NCI-H748 treated with DMSO at 0.1 percent for 48 hours (cell line): ENCODE measurements at regions not wholly inside any gene's neighbourhood (a gene's known extent, or its start where the extent isn't known, plus 50 kb on each side); places are given as distances from the start of the nearest gene placed in this dataset.

Experiments used
- DNase-seq: peaks from one replicate; lab custom pipeline; 2025; lab: John Stamatoyannopoulos, UW

DNA sequence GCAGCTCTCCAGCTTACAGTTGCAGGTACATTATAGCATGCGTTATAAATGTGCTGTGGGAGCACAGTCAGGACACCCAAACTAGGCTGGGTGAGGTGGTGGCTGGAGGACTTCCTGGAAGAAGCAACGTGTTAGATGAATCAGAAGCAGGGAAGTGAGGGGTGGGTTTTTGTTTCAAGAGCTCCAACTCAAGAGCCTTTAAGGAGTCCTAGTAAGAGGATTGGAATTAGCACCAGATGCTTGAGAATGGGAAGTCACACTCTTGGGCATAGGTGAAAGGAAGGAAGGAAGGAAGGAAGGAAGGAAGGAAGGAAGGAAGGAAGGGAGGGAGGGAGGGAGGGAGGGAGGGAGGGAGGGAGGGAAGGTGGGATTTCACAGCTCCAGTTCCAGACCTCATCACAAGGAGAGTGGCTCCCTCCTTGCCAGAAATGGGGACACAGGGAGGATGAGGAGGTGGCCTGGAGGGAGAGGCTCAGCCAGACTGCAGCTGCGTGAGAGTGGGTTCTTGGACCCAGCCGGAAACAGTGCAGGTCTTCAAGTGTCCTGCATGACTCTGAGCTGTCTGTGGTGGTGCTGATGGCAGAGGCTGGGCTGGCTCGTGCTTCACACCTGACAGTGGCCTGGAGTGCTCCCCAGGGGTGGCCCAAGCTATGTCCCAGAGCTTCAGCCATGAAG lies 115.7 kb upstream of the GSC start:
- DNase-seq: no peak

DNA sequence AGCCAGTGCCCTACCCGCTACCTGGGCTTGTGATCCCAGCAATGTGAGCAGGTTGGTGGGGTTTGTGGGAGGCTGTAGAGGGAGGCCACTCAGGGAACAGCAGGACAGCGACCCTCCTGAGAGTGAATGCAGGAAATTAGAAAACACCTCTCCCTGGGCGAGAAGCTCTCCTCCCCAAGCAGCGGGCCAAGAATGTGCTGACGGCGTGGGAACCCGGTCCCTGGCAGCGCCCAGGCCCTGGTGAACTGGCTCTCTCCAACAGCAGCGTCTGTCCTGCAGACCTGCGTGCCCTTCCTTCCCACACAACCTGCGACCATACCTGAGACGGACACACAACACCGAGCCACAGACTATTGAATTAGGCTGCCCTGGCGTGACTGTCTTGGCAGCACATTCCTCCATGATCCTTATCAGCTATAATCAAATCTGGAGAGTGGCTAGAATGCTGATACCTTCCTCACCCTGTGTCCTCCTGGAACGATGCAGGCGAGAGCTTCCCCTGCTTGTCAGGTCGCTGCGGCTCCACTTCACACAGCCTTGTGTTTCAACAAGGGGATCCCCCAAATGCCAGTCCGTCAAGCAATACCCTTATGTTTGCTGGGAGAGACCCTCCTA lies 114.8 kb upstream of the GSC start:
- no peak for DNase-seq

DNA sequence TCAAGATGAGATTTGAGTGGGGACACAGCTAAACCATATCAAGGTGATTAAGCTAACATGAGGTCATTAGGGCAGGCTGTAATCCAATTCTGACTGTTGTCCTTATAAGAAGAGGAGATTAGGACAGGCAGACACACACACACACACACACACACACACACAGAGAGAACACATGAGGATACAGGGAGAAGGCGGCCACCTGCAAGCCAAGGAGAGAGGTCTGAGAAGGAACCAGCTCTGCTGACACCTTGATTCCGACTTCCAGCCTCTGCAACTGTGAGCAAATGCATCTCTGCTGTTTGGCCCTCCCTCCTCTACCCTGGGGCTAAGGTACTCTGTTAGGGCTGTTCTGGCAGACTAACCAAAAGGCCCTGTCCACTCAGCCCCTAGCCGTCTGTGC lies 112.5 kb upstream of the GSC start:
- no peak for DNase-seq

DNA sequence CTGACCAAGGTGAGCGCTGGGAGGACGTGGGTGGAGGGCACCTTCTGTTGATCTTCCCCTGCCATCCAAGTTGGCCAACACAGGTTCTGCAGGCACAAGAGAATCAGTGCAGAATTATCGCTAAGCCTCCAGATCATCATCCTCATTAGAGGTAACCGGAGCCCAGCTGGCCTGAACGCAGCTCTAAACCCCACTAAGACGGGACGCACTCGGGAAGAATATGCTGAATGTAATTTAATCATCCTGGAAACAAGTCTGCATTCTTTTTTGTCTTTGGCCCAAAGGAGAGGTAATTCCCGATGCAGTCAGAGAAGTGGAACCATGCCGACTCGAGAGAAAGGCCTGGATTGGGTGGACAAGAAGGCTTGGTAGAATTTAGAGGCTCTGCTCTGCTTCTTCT lies 111.0 kb upstream of the GSC start:
- no peak for DNase-seq

DNA sequence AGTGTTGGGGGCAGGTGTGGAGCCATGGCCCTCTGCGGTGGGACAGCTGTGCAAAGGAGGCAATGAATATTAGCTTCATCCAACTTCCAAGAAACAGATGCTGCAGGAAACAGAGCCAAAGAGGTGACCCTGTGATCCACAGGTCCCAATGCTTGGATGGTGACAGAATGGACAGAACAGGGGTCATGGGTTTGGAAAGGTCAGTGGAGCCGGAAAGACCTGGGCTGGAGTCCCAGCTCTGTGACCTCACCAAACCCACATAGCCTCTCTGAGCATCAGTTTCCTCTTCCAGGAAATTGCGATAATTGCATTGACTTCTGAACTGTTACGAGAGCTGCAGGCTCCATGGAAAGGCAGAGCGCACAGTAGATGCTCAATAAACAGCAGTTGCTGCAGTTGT lies 110.2 kb upstream of the GSC start:
- no peak for DNase-seq

DNA sequence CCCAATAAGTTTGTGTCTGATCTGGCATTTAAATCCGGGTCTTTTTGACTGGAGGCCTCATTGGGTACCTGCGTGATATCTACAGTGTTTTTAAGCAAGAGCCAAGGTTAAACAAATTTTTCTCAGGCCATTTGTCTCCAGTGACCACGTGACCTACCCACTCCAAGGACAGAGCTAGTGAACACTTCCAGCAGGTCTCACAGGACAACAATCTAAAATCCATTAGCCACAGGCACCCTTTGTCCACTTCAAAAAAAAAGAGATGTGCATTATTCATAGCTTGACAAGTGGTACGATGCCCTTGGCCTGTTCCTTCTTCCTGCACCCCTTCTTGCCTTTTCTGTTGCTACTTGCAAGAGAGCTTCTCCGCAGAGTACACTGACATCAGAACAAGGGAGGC lies 109.6 kb upstream of the GSC start:
- DNase-seq: no peak

DNA sequence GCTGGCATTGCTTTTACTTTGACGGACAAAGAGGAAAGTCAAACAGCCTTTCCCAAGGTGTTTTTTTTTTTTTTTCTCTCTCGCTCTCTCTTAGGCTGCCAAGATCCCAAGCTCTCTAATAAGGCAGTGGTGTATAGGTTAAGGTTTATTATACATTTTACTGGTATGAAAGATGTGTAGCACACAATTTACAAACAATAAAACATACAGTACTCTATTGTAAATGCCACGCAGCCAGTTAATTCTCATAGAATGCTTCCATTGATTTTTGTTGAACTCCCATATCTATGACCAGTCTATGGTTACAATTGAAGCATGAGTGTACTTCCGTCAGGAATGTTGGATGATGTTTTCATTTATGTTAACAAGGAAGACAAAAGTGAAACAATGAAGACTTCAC lies 106.4 kb upstream of the GSC start:
- no peak for DNase-seq

DNA sequence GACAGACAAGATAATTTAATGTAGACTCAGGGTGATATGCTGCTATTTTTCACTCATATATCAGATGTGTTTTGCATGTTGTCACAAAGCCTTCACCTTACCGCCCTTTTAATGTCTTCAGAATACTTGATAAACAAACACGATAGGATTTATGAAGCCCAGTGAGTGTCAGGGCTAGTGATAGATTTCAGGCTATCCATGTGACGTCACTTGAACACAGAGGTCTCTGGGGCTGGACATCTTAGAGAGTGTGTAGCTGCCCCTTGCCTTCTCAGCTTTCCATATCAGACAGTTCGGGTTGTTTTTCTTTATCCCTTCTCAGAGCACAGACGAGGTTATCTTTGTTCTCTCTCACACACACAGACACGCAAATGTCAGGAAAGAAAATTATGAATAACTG lies 105.3 kb upstream of the GSC start:
- no peak for DNase-seq

DNA sequence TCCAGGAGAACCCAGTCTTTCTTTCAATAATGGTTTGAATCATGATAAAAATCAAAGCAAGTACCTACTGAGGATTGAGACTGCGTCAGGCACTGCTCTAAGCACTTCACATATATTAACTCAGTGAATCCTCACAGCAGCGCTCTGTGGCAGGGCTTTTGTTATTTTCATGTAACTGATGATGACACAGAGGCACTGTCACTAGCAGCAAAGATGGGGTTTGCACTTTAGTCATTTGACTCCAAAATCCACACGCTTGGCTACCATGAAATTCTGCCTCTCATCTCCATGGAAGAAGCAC lies 98.8 kb upstream of the GSC start:
- no peak for DNase-seq

DNA sequence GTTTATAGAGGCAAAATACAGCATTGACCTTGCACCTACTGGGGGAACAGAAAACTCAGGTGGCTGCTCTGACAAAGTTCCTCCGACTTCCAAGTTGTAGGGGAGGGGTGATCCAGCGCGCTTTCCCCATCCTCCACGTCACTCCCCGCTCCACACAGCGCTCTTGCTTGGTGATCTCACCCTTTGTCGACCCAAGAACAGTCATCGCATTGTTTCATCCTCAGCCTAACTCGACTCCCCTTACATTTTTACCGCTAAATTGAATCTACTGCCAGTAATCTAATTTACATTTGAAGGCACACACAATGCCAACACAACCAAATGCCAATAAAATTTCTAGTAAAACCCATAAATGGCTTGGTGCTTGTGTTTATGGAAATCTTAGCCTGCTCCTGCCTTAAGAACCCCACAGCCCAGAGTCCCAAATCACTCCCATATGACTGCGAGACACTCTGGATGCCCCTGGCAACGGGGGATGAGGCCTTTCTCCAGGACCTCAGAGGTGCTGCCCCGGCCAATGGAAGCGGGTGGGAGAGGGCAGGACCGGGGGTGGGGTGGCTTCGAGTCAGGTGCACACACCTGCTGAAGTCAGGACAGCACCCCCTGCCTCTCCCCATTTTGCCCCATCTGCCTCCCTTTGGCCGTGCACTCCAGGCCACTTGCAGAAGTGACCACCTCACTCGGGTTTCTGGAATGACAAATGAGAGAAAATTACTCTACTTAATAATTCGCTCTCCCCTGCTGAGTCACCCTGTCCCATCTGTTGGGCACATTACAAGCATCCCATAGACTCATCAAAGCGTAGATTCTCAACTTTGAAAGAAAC lies 98.2 kb upstream of the GSC start:
- DNase-seq: no peak

DNA sequence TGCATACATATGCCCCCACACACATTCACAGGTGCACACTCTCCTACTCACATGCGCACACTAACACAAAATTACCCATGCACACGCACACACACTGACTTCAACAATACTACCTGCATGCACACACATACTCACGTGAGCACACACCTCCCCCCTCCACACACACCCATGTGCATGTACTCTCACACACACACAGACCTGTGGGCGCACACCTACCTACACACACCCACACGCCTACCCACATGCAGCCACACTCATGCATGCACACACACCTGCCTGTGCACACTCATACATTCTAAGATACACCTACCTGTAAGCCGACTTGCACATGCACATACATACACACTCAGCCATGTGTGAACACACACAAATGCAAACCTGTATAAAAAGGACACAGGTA lies 97.3 kb upstream of the GSC start:
- DNase-seq: no peak

DNA sequence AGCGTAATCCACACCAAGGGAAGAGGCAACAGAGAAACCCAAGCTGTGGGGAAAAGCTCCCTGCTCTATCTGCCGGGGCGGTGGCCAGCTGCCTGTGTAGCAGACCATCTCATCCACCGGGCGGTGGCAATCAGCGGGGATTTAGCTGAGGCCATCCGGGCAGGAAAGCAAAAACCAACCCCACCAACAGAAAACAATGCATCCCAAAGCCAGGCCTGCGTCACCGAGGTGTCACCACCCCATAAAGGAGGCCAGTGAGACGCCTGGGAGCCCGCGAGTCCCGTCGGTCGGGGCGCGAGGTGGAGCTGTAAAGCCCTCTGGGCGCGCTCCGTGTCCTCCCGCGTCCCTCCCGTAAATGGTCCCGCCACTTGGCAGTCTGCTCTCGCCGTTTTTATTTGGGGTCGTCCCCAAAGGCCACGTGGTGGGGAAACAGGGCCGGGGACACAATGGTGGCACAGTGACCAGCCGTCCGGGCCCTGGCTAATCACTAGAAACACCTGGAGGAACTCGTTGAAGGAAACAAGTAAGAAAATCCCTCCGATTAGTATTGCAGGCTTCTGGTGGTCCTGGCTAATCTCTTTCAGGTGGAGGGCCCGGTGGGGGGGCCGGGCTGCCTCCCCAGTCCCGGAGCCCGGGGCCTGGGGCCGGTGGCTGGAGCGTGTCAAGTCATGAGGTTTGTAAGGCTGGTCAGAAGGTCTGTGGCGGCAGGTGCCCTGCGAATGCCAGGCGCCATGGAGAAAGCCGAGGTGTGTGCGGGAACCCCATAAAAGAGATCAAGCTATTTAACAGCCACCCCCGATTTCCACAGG lies 94.7 kb upstream of the GSC start:
- no peak for DNase-seq

DNA sequence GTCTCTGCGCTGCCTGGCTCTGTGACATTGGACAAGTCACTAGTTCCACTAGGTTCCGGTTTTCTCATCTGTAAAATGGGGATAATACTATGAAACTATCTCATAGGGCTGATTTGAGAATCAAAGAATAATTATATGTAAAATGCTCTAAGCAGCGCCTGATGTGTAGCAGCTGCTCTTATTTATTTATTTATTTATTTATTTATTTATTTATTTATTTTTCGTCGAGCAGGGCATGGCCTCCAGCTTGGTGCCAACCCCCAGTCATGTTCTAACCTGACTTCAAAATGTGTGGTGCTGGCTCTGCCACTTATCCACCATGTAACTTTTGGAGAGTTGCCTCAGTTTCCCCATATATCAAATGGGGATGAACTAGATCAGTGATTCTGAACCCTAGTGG lies 93.5 kb upstream of the GSC start:
- DNase-seq: no peak

DNA sequence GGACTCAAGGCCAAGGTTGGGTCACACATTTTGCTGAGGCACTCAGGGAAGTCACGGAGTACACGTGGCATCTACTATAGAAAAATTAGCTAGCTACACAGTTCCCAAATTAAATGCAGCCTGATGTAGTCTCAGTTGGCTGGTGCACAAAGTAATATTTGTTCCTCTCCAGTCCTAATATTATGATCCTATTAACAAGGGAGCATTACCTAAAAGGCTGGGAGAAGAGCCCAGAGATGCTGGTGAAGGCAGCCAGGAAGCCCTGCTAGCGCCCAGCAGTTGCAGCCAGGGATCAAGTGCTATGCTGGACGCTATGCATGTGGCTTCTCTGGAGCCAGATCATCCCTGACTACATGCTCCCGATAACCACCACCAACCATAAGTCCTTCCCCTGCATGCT lies 88.0 kb upstream of the GSC start:
- no peak for DNase-seq

DNA sequence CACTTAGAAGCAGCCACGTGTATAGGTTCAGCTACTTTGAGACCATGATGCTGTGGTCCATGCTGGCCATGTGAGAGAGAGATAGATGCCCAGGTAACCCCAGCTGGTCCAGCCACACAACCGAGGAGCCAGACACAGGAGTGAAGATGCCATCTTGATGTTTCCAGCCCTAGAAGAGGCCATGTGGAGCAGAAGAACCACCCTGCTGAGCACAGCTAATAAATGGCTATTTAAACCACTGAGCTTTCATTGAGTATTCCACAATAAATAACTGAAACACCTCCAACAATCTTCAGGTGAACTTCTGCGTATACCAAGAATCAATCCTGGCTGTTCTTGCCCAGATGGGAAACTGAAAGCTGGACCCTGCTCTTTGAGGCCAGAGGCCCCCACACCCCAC lies 84.0 kb upstream of the GSC start:
- DNase-seq: no peak

DNA sequence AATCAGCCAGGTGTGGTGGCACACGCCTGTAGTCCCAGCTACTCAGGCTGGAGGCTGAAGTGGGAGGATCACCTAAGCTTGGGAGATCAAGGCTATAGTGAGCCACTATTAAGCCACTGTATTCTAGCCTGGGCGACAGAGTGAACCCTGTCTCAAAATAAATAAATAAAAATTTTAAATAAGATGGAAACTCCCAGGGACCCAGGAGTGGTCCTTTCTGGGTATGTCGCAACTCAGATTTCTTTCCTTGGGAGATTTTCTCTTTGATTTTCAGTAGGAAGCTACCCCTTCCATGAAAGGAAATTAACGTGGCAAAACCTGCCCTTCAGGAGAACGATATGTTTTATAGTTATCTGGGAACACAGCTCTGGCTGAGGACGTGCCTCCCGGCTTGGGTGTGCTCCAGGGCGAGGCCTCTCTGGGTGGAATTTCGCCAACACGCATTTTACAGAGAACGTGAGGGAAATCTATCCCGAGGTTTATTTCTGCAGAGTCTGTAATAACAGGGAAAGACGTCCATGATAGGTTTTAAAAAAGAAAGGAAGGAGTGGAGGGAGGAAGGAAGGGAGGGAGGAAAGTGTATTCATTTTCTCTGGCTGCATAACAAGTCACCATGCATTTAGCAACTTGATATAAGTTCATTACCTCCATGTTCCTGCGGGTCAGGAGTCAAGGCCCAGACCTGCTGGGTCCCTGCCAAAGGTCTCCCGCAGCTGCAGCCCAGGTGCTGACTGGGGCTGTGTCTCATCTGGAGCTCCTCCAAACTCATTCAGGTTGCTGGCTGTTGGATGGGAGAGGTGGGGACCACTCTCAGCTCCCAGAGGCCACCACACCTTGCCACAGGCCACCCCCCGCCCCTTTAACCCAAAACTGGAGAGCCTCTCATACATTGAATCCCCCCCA lies 80.6 kb upstream of the GSC start:
- no peak for DNase-seq

DNA sequence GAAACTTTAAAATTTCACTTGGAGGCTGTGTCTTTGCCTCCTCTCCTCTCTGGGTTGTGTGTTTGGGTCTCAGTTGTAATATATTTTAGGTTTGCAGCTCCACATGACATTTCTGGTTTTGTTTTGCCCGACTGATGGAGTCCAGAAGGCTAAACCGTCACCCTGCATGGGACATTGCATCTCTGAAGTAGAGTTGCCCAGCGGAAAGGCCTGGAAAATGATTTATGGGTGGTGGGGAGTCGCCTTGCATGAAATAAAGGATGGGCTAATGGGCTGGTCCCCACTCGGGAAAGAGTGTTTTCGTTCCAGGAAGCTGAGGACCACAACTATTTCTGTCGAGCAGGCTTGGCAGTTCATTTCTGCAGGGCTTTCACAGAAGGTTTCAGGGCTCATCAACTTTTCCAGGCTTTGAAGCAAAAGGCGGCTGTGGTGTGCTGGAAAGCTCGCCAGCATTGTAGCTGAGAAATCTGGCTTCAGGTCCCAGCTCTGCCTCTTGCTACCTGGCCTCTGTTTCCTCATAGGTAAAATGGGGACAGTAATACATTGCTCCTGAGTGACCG lies 74.8 kb upstream of the GSC start:
- DNase-seq: no peak

DNA sequence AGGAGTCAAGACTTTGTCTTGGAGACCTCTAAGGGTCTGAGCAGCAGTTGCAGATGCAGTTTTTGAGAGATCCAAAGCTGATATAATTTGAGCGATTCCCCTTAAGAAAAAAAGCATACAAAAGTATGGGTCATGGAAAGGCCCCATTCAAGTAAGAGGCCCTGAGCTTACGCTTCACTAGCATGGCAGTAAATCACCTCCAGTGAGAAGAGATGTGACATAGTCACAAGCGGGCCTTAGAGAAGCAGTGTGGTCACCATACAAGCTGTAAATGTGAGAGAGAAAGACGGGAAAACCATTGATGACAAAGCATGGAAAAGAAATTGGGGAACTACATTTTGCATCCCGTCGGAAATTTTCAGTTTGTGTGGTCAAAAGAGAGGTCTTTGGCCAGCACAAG lies 70.6 kb upstream of the GSC start:
- no peak for DNase-seq

DNA sequence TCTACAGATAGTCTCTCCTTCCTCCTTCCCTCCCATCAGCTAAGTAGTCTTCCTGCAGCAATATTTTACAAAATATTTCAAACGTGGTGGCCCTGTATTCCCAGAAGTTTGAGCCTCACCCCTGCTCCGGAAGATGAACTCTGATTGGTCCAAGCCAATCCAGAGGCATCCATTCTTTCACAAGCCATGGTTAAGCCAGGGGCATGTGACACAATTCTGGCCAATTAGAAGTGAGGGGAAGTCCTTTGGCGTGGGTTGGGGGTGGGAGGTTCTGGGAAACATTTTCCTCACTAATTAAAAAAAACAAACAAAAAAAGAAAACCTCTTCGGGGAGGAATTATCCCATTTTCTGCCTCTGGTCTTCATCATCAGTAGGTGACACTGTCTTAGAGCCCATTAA lies 69.4 kb upstream of the GSC start:
- no peak for DNase-seq

DNA sequence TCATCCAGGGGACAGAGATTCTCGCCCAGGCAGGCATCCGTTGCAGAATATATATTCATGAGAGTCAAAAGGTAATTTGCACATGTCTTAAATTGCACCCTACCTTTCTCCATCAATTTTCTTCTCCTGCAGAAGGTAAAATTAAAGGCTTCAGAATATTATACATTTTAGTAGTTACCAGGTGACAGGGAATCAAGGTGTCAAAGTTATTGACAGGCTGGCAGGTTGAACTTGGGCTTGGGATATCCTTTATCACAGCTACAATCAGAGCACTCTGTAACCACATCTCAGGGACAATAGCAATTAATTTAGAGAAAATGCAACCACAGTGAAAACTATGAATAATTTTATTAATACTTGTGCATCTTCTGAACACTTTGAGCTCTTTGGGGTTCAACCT lies 66.9 kb upstream of the GSC start:
- no peak for DNase-seq

DNA sequence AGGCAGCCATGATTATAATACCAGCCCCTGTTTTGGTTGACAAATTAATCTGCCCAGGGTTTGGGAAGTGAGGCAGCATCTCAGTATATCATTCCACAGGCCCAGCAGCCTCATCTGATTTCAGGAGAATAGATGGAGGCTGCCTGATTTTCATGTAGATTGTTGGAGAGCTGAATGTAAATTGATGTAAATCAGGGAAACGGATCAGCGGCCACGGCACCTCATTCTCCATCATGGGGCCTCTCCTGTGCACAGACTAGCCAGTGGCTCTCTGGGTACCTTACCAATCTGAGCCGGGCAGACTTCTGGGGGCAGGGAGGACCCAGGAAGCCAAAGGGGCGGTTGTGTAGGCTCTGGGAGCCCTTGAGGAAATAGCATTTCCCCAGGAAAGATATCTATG lies 63.7 kb upstream of the GSC start:
- DNase-seq: no peak

DNA sequence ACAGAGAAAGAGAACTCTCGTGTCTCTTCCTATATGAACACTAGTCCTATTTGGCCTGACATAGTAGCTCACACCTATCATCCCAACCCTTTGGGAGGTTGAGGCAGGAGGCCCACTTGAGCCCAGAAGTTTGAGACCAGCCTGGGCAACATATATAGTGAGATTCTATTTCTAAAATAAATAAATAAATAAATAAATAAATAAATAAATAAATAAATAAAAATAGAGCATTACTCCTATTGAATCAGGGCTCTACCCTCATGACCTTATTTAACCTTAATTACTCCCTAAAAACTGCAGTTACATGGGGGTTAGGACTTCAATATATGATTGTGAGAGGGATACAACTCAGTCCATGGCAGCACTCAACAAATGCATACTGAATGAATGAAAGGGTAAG lies 61.2 kb upstream of the GSC start:
- DNase-seq: no peak
